Activated naive CD8-positive, alpha-beta T cell treated with anti-CD3 and anti-CD28 coated beads for 36 hours (primary cell): ENCODE measurements at regions not wholly inside any gene's neighbourhood (a gene's known extent, or its start where the extent isn't known, plus 50 kb on each side); places are given as distances from the start of the nearest gene placed in this dataset.

Experiments used
- DNase-seq: peaks from one replicate; pipeline ENCODE4 v3.0.0; 2021
- H3K27ac Mint-ChIP-seq: one replicate; pipeline ENCODE4 v1.8.0; 2022; ENCODE audit warnings: mild to moderate bottlenecking, moderate library complexity, mixed read lengths
- H3K27me3 Mint-ChIP-seq: one replicate; pipeline ENCODE4 v1.8.0; 2022; ENCODE audit warnings: mild to moderate bottlenecking, mixed read lengths
- H3K36me3 Mint-ChIP-seq: one replicate; pipeline ENCODE4 v1.8.0; 2021; ENCODE audit warnings: mild to moderate bottlenecking, mixed read lengths
- H3K4me1 Mint-ChIP-seq: one replicate; pipeline ENCODE4 v1.8.0; 2021; ENCODE audit warnings: mixed read lengths
- H3K4me3 Mint-ChIP-seq: one replicate; pipeline ENCODE4 v1.8.0; 2022; ENCODE audit warnings: mild to moderate bottlenecking, moderate library complexity, mixed read lengths
- H3K9me3 Mint-ChIP-seq: one replicate; pipeline ENCODE4 v1.8.0; 2022; ENCODE audit warnings: mixed read lengths

DNA sequence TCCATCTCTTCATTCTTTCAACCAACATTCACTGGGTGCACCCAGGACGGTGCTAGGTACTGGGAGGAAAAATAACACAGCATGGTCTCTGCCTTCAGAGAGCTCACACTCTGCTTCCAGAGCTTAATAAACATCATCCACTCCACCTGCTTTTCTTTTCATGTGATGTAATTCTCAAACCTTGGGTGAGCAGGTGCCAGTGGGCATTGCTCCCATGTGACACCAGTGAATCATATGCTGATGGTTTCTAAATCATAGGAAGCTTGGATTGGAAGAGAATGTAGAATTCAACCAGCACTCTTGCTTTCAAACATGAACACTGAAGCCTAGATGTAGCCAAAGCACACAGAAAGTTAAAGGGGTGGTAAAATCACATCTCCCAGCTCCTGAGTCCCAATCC lies 189.8 kb downstream of the FOXA2 start:
- H3K9me3 Mint-ChIP-seq = no peaks in the 10 kb centered on the region
- H3K4me3 Mint-ChIP-seq = no peak overlapping the region
- DNase-seq = no peak
- no peaks in the 10 kb centered on the region for H3K4me1 Mint-ChIP-seq
- H3K27ac Mint-ChIP-seq = no peak overlapping the region
- no peaks in the 10 kb centered on the region for H3K36me3 Mint-ChIP-seq
- H3K27me3 Mint-ChIP-seq = no peaks in the 10 kb centered on the region

DNA sequence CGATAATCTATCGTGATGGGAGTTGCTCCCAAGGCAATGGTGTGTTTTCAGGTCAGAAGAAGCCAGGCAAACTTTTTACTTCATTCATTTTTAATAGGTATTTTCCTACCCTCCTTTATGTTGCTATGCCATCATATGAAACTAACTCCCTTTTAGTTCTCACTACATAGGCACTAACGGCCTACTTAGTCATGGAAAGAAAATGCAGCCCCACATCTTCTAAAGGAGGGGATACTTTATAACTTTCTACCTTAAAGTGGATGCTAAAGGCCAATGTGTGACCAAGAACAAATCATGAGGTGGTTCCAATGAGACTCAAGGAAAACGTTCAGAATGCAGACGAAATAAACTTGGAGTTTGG lies 193.8 kb downstream of the FOXA2 start:
- Mint-ChIP-seq H3K36me3 (no peaks in the 10 kb centered on the region), H3K27me3 (no peaks in the 10 kb centered on the region), H3K9me3 (no peaks in the 10 kb centered on the region), H3K4me1 (no peaks in the 10 kb centered on the region), H3K27ac (no peak overlapping the region), H3K4me3 (no peak overlapping the region)
- no peak for DNase-seq

DNA sequence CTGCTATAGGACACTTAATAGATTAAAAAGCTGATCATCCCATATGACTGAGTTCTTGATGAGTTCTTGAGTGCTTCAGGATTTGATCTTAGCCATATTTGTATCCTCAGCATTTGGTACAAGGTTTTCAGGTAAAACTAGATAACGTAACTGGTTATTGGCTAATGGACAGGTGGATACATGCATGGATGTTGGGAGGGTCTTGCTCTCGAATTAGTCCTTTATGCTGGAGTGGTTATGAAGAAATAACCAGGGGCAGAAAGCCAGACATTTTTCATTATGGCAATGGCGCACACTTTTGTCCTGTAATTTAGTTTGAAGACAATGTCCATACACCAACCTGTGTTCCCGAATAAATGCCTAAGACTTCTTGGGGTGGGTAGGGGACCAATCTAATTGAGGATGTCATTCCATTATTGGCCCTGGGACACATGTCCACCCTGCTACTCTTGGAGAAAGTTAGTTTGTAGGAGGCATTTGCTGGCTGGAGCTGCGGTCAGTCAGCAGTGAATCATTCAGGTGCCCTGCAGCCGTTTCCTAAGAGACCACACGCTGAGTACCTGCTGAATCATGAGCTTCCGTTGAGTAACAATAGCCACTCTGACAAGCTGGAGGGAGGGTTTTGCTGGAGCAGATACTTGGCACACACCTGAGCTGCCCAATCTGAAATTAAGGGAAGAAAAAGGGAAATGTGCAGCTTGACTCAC lies 194.4 kb downstream of the FOXA2 start:
- H3K4me1 Mint-ChIP-seq = no peaks in the 10 kb centered on the region
- DNase-seq = no peak
- no peaks in the 10 kb centered on the region for H3K36me3 Mint-ChIP-seq
- H3K27ac Mint-ChIP-seq = no peak overlapping the region
- H3K4me3 Mint-ChIP-seq = no peak overlapping the region
- no peaks in the 10 kb centered on the region for H3K9me3 Mint-ChIP-seq
- no peaks in the 10 kb centered on the region for H3K27me3 Mint-ChIP-seq

DNA sequence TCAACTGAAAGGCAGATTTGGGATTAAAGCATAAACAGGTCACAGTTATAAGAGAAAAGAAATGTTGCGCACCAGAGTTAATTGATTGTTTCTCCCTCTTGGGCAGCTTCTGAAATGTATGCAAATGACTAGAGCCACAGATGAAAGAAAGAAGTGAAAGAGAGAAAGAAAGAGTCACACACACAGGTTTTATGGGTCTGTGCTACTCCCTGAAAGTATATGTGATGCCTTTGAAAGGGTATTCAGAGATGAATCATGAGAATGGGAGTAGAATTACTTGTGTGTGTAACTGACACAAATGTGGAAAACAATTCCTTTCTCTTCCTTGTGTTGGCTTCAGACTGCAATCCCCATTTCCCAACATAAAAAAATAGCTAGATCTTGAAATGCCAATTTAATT lies 196.9 kb downstream of the FOXA2 start:
- no peak for DNase-seq
- Mint-ChIP-seq H3K9me3 (no peaks in the 10 kb centered on the region), H3K4me3 (no peak overlapping the region), H3K36me3 (no peaks in the 10 kb centered on the region), H3K27ac (no peak overlapping the region), H3K27me3 (no peaks in the 10 kb centered on the region), H3K4me1 (no peaks in the 10 kb centered on the region)

DNA sequence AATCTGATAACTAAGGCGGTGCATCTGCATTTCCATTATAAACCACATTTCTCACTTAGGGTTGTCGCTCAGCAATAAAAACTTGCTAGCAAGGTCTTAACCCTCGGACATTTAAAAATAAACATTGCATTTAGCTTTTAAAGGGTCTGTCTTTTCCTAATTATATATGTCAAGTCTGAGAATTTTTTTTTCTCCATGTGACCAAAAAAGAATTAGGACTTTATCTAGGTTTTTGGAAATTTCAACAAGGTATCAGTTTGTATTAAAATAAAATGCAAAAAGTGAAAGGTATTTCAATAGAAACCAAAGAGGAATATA lies 198.1 kb downstream of the FOXA2 start:
- Mint-ChIP-seq H3K4me3 (no peak overlapping the region), H3K9me3 (no peaks in the 10 kb centered on the region), H3K27ac (no peak overlapping the region), H3K4me1 (no peaks in the 10 kb centered on the region), H3K27me3 (no peaks in the 10 kb centered on the region), H3K36me3 (no peaks in the 10 kb centered on the region)
- DNase-seq = no peak

DNA sequence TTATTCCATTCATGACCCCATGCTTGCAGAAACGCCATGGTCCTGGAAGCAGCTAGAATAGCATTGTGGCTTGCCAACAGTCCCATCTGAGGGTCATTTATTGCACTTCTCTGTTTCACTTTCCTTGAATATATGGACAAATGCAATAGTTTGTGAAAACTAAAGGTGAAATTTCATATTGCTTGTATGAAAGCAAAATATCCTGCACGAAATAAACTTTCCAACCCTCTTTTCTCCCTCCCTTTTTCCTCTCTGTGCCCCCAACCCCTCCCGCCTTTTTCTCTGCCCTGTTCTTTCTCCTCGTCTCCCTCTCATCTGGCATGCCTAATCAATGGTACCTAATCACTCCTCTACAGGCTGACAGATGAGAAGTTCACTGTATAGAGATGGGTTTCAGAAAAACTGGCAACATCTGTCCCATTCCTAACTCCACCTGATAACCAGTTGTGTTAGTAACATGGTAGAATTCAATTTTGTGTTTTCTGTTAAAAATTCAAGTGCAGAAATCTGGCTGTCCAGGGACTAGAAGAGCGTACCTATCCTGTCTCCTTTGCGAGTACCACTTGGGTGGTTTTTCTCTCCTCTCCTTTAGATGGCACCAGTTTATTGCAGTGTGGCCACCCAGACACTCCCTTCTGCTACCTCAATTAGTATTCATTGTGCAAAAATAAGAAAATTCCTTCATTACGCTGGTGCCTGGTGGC lies 198.6 kb downstream of the FOXA2 start:
- no peaks in the 10 kb centered on the region for H3K27me3 Mint-ChIP-seq
- DNase-seq = no peak
- H3K4me1 Mint-ChIP-seq = no peaks in the 10 kb centered on the region
- H3K9me3 Mint-ChIP-seq = no peaks in the 10 kb centered on the region
- H3K4me3 Mint-ChIP-seq = no peak overlapping the region
- H3K36me3 Mint-ChIP-seq = no peaks in the 10 kb centered on the region
- H3K27ac Mint-ChIP-seq = no peak overlapping the region

DNA sequence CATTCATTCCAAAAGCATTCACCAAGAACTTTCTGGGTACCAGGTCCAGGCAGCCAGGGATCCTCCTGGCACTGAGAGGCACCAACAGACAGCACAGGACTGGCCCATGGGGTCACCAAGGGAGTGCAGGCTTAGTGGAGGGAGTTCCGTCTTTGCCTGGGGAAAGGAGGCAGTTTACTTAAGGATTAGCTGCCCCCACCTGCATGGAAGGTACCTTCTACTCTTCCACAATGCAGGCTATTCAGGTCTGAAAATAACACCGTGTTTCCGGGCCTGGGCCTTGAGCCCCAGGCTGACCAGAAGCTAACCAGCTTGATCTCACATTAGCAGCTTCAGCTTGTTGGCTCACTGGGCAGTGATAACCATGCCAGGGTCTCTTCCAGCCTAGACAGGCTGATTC lies 199.4 kb downstream of the FOXA2 start:
- Mint-ChIP-seq H3K4me3 (no peak overlapping the region), H3K27ac (no peak overlapping the region), H3K36me3 (no peaks in the 10 kb centered on the region), H3K27me3 (no peaks in the 10 kb centered on the region), H3K9me3 (no peaks in the 10 kb centered on the region), H3K4me1 (no peaks in the 10 kb centered on the region)
- DNase-seq = no peak

DNA sequence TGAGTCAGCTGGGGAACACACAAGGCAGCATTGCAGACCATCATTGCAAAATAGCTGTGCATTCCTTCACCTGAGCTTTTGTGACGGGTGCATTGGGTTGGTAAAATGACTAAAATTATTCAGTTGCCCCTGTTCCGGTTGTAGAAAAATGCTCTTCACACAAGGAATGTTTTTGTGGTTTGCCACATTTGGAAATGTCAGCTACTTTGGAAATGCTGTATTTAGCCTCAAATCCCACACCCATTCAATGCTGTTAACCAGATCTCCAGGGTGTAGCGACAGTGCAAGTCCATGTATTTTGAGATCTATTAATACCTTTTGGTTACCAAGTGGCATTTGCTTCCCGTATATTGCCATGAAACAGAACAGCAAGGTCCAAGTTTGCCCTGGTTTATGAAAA lies 201.2 kb downstream of the FOXA2 start:
- no peaks in the 10 kb centered on the region for H3K4me1 Mint-ChIP-seq
- no peaks in the 10 kb centered on the region for H3K36me3 Mint-ChIP-seq
- no peak for DNase-seq
- H3K27me3 Mint-ChIP-seq = no peaks in the 10 kb centered on the region
- H3K27ac Mint-ChIP-seq = no peak overlapping the region
- no peak overlapping the region for H3K4me3 Mint-ChIP-seq
- no peaks in the 10 kb centered on the region for H3K9me3 Mint-ChIP-seq

DNA sequence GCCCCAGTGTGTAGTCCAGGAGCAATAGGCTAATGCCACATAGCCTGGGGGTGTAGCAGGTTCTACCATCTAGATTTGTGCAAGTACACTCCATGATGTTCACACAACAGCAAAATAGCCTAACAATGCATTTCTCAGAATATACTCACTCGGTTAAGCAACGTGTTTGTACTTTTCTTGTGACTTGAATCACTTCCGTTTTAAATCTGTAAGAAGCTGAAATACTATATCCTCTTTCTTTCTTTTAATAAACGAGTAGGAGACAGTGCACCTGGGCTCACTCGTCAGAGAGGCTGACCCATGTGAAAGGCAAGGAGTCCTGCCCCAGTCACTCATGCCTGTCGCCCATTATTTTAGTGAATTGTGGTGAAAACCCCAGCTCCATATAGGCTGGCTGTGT lies 201.6 kb downstream of the FOXA2 start:
- no peak for DNase-seq
- Mint-ChIP-seq H3K27ac (no peak overlapping the region), H3K9me3 (no peaks in the 10 kb centered on the region), H3K27me3 (no peaks in the 10 kb centered on the region), H3K36me3 (no peaks in the 10 kb centered on the region), H3K4me3 (no peak overlapping the region), H3K4me1 (no peaks in the 10 kb centered on the region)

DNA sequence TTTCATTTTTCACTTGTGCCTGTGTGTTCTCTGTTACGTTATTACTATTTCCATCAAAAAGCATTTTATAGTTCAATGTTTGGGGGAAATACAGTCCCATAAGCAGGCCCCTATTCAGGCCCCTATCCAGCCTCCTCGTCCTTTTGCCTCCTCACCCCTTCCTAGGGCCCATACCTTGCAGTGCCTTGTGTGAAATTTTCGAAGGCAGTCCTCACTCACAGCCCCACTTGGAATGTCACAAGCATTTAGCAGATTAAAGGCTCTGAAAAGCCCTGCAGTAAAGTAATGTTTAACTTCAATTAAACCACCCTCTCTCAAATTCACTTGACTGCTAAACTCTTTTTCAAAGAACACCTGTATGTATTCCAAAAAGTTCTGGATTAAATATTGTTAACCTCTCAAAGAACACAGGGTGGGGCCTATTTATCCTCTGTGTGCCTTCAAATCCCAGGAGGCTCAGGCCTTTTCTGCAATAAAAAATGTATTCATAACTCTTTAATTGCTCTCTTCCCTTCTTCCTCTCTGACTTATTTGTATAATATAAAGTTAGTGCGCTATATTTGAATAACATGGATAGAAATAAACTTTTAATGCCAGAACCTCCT lies 202.5 kb downstream of the FOXA2 start:
- no peaks in the 10 kb centered on the region for H3K4me1 Mint-ChIP-seq
- no peaks in the 10 kb centered on the region for H3K36me3 Mint-ChIP-seq
- no peaks in the 10 kb centered on the region for H3K27me3 Mint-ChIP-seq
- no peaks in the 10 kb centered on the region for H3K9me3 Mint-ChIP-seq
- H3K4me3 Mint-ChIP-seq = no peak overlapping the region
- no peak for DNase-seq
- no peak overlapping the region for H3K27ac Mint-ChIP-seq

DNA sequence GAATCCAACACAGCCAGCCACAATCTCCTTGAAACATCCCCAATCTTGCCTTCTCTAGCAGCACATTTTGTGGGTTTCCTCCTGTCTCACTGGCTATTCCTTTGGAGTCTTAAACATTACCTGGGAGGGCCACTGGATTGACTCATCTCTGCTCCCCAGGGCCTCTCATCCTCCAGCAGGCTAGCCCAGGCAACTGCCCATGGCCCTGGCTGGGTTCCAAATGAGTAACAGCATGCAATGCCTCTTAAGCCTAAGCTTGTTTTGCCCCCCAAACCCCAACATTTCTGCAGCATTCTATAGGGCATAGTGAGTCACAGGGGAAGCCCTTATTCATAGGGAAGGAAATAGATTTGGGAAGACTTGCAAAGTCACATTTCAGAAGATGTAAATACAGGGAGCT lies 204.9 kb downstream of the FOXA2 start:
- no peak for DNase-seq
- no peaks in the 10 kb centered on the region for H3K9me3 Mint-ChIP-seq
- no peaks in the 10 kb centered on the region for H3K36me3 Mint-ChIP-seq
- no peak overlapping the region for H3K4me3 Mint-ChIP-seq
- no peak overlapping the region for H3K27ac Mint-ChIP-seq
- H3K27me3 Mint-ChIP-seq = no peaks in the 10 kb centered on the region
- H3K4me1 Mint-ChIP-seq = no peaks in the 10 kb centered on the region

DNA sequence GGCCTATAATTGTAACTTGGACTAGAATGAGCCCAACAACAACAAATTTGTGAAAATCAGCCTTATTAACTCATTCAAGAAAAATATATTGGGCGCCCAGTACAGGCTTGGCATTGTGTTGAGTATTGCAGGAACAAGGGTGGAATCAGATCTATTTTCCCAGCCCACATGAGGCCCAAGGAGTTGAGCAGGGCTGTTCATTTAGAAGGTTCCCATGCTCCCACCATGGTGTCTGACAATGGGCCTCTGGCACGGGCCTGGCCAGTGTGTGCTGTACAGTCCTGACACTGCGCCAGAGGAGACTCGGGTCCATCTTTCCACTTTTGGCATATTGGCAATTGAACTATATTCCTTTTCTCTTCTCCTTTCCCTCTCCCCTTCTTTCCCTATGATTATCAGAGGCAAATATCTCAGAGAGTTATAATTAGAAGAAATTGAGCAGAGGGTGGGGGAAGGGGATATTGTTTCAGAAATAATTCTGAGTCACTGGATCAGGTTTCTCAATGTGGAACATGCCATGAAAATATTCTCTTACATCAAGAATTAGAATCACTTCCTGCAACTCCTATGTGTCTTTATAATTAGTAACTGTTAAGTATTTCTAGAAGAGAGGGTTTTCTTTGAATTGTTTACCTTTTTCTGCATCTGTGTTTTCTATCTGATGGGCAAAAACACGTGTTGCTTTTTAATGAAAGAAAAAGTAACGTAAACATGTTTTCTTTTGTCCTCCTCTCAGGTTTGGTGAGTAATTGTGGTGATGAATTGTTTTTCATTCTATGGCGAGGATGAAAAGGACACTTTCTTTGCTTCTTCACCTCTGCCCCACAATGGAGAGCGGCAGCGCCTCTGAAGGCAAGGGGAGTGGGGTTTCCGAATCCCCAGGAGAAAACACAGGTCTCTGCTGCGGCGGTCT lies 209.4 kb downstream of the FOXA2 start:
- H3K9me3 Mint-ChIP-seq = no peaks in the 10 kb centered on the region
- H3K27ac Mint-ChIP-seq = no peak overlapping the region
- DNase-seq = no peak
- H3K4me3 Mint-ChIP-seq = no peak overlapping the region
- H3K27me3 Mint-ChIP-seq = no peaks in the 10 kb centered on the region
- H3K4me1 Mint-ChIP-seq = peaks cover 12% of the 10 kb centered on the region
- no peaks in the 10 kb centered on the region for H3K36me3 Mint-ChIP-seq

DNA sequence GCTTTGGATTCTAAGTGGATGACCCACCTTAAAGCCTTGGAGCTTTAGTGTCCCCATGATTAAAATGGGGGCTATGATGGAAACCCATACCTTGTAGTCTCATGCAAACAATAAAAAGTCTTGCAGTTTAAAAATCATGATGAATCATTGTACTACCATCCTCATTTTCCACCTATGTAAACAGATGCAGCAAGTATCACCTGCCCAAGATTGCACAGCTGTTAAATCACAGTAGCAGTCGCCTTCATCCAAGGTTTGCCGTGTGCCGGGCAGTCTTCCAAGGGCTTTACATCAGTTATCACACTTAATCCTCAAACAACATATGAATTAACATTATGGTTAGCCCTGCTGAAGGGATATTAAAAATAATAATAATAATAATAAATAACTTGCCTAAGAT lies 210.3 kb downstream of the FOXA2 start:
- no peaks in the 10 kb centered on the region for H3K36me3 Mint-ChIP-seq
- H3K9me3 Mint-ChIP-seq = no peaks in the 10 kb centered on the region
- no peak overlapping the region for H3K4me3 Mint-ChIP-seq
- no peak for DNase-seq
- no peak overlapping the region for H3K27ac Mint-ChIP-seq
- no peaks in the 10 kb centered on the region for H3K27me3 Mint-ChIP-seq
- H3K4me1 Mint-ChIP-seq = peaks cover 15% of the 10 kb centered on the region

DNA sequence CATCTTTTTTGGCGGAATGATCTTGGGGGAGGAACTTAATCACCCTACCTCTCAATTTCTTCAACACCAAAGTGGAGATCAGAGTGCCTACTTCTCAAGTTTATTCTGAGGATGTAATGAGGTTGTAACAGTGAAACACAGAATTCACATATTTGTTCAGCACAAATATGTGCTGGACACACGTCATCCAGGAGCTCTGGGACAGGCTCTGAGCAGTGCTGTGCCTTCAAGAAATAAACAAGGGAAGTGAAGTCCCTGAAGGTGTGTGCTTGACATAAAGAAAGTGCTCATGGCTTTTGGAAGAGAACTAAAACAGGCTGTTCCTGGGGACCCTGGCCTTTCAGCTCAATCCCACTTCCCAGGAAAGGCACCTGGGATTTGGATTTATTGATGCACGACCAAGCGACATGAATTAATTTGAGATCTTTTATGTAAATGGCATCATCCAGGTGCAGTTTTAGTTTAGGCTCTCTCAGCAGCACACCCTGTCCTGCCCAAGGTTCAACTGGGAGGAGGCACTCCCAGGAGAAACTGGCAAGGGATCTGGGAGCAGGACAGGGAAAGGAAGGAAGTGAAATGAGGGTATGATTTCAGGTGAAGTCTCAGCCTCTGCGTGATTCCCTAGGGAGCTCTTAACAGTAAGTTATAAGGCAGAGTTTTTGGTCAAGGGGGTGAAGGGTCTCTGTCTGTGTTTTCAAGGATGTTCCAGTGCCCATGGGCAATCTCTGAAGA lies 211.0 kb downstream of the FOXA2 start:
- no peaks in the 10 kb centered on the region for H3K9me3 Mint-ChIP-seq
- H3K4me3 Mint-ChIP-seq = no peak overlapping the region
- H3K36me3 Mint-ChIP-seq = no peaks in the 10 kb centered on the region
- peaks cover 15% of the 10 kb centered on the region for H3K4me1 Mint-ChIP-seq
- no peak for DNase-seq
- H3K27me3 Mint-ChIP-seq = no peaks in the 10 kb centered on the region
- H3K27ac Mint-ChIP-seq = no peak overlapping the region

DNA sequence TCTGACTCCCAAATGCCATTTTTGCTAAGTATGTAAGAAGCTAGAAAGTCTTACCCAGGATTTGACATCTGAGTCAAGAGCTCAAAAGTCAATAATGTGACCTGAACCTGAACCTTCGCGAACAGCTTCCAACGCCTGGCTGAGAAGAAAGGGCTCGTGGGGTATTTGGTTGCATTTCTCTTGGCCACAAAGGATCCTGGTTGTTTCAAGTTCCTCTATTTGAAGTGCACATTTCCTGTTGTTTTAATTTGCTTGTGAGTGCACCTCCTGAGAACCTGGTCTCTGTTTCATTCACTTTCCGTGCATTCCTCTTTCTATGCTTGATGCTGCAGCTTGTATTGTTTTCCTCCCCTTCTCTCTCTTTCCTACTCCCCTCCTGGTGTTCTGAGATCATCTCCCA lies 212.5 kb downstream of the FOXA2 start:
- Mint-ChIP-seq H3K27me3 (no peaks in the 10 kb centered on the region), H3K4me3 (no peak overlapping the region), H3K36me3 (no peaks in the 10 kb centered on the region), H3K27ac (peak overlapping the region; percentile 7), H3K4me1 (peaks cover 15% of the 10 kb centered on the region), H3K9me3 (no peaks in the 10 kb centered on the region)
- no peak for DNase-seq
